M059J (cell line): ENCODE measurements at regions not wholly inside any gene's neighbourhood (a gene's known extent, or its start where the extent isn't known, plus 50 kb on each side); places are given as distances from the start of the nearest gene placed in this dataset.

ENCODE experiments used
- DNase-seq: peaks from one replicate; pipeline ENCODE4 v3.0.0-alpha.2; 2012; ENCODE audit warnings: low read depth

DNA sequence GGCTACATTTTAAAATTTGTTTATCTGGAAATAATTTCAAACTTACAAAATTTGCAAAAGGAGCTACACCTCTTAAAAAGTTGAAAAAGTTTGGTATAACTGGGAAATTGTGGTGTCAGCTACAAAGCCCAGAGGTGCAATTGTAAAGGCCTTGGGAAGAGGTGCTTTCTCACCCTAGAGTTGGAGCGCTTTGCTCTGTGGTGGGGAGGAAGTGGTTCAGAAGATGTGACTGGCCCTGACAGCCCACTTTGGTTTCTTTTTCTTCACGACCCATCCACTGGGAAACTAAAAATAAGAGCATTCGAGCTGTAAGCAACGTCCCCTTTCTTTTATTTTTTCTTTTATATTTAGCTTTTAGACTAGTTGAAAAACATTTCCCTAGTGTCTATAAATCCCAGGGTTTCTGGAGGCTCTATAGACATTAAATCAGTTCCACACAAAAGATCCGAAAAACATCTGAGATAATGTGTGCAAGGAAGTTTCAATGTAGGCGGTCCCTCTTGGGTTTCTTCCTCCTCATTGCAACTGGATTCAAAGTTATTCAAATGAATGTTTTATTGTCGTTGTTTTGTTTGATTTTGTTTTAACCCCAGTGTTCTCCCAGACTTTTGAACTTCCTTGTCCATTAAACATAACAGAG is 397.8 kb downstream of the KIF16B start:
- DNase-seq = no peak

- no peak for DNase-seq
These were observed 398.9 kb downstream of the KIF16B start for GRCh38 chr20:16174311-16174710.

DNA sequence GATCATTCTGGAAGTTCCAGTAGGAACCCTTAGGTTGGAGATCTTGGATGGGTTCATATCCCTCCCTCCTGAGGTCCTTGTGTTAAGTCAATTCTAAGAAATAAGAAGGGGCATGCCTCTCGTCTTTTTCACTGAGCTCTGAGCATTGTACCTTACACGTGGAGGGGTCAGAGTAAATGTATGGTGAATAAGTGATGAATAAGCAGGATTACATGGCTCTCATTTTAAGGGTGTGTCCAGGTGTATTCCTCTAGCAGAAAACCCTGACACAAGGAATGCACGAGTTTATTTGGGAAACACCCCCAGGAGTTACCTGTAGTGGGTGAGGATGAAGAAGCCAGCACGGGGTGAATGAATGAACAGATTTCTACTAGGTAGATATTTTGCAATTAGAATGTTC is 400.2 kb downstream of the KIF16B start:
- DNase-seq = no peak

DNA sequence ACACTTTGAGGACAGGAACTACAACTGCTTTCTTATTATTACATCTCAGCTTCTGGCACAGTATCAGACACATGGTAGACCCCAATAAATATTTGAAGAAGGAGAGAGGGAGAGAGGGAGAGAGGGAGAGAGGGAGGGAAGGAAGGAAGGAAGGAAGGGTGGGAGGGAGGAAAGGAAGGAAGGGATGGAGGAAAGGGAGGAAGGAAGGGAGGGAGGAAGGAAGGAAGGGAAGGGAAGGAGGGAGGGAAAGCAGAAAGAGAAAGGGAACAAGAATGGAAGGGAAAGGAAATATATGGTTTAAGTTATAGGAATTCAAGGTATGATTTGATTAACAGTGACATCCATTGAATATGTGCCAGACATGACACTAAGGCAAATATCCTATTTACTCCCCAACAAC is 402.1 kb downstream of the KIF16B start:
- DNase-seq = no peak

DNA sequence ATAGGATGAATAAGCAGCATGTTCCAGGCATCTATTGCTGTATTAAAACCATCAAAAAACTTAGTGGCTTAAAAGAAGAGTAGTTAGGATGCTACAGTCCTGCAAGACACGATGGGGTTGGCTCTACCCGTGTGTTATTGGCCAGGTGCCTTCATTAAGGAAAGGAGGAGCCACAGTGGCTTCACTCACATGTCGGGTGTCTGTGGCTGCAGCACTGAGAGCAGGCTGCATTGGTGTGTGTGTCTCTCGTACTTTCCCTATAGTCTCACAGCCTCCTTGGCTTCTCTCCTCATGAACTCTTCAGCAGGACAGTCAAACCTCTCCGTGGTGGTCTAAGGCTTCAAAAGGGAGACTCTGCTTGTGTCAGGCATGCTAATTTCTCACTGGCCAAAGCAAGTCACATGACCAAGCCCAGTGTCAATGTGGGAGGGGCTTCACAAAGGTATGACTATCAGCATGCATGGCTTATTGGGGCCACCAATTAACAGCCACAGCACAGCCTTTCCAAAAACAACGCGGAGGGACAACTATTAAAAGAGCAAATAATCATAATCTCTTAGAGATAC is 402.8 kb downstream of the KIF16B start:
- no peak for DNase-seq

DNA sequence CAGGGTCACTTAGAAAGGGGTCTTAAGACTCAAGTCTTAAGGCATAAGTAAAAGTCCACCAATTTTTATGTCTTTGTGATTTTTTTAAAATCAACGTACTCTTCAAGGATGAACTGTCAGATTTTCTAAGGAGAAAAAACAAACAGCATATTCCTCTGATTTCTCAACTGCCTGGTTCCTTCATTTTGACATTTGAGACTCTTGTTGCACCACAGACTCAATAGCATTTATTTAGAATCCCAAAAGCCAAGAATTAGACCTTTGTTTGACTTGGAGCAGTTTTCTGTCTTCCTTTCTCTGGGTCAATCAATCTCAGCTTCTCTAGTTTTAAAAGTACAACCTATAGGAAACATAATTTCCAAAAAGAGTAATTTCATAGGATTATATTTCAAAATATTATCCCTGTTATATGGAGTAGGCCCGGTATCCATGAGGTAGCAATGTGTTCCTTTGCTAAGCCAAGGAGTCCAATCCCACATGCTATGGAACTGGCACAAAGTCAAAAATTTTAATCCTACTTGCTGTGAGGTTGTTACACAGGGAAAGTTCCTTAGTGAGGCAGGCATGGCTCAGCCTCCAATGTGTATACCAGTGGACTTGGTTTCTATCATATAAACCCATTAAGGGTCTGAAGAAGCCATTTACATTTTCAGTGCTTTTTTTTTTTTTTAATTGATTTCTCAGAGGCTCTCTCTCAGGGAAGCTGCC is 405.7 kb downstream of the KIF16B start:
- no peak for DNase-seq

GRCh38 chr20:16166737-16167136 is 406.5 kb downstream of the KIF16B start:
- DNase-seq = no peak

- DNase-seq = no peak
These were observed 414.3 kb downstream of the KIF16B start for GRCh38 chr20:16158976-16159286.

- no peak for DNase-seq
These were observed 414.9 kb downstream of the KIF16B start for GRCh38 chr20:16158090-16158975.

DNA sequence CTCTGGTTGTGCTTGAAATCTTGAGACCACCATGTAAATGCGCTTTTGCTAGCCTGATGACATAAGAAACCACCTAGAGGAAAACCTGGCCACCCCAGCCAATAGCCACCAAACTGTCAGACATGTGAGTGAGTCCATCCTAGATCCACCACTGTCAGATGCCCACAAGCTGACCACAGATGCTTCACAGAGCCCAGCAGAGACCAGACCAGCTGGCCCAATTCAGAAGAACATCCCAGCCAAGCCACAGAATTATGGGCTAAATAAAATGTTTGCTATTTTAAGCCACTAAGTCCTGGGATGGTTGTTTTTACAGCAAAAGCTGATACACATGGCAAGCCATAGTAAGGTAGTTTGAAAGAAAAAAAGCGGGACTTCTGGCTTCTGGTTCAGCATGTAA is 425.3 kb downstream of the KIF16B start:
- no peak for DNase-seq

DNA sequence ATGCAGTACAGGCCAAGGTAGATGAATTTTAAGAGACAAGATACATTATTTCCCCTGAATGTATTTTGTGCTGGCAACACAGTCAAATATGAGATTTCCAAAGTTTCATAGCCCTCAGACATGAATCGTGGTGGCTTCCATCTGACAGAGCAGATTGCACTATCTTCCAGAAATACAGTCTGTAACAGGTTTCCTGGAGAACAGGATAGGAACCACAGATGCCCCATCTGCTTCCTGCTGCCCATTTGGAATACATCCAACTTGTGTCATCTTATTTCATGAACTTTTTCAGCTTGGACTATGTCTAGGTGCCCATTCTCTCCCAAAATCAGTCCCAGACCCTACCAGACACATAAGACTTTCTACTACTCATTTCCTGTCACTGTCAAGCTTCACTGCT is 426.0 kb downstream of the KIF16B start:
- no peak for DNase-seq

GRCh38 chr20:16145919-16146318 is 427.3 kb downstream of the KIF16B start:
- no peak for DNase-seq

- DNase-seq = no peak
These were observed 429.7 kb downstream of the KIF16B start for GRCh38 chr20:16143596-16143995.

- no peak for DNase-seq
These were observed 437.6 kb downstream of the KIF16B start for GRCh38 chr20:16135630-16136029.

DNA sequence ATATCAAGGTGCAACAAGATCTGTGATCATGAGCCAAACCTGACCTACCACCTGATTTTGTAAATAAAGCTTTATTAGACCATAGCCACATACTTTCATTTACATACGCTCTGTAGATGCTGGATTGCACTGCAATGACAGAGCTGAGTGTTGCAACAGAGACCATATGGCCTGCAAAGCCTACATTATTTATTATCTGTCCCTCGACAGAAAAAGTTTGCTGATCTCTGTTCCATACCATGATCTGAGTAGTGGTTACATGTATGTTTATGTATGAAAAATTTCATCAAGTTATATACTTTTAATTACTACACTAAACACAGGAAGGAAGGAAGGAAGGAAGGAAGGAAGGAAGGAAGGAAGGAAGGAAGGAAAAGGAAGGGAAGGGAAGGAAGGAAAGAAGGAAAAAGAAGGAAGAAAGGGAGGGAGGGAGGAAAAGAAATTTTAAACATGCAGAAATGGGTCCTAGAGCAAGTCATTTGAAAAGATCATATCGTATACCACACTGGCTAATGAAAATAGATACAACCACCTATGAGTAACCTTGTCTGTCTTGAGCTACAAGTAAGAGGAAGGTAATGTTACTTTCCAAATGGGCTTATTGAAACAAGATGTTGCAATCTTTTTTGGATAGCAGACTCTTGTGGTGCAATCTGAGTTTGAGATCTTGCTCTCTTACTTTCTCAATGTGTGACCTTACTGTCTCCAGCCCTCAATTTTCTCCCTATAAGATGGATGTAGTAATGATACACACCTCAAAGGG is 441.0 kb downstream of the KIF16B start:
- DNase-seq = no peak

DNA sequence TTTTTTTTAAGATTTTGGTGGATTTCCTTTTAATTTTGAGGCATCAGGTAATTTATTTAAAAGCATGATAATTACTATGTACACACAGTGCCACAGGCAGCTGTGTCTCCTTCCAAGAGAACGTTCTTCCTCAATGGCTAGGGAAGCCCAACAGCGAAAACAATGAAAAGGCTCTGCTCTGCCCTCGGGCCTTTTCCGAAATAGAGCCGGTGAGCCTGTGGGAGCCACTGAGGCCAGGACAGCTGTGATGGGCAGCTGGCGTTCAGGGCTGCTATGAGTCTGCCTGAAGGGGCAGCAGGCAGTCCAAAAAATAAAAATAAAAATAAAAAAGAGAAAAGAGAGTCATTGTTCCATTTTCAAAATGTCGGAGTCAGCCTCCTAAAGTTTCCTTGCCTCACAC is 443.8 kb downstream of the KIF16B start:
- DNase-seq = no peak

GRCh38 chr20:16128538-16129106 is 444.6 kb downstream of the KIF16B start:
- no peak for DNase-seq

- peak; percentile 80 for DNase-seq
These were observed 447.4 kb downstream of the KIF16B start for GRCh38 chr20:16125816-16126215.

- DNase-seq = peak; percentile 20
These were observed 448.1 kb downstream of the KIF16B start for GRCh38 chr20:16124911-16125776.

- DNase-seq = no peak
These were observed 448.8 kb downstream of the KIF16B start for GRCh38 chr20:16124491-16124890.
